ENCODE measurements at regions not wholly inside any gene's neighbourhood (a gene's known extent, or its start where the extent isn't known, plus 50 kb on each side); places are given as distances from the start of the nearest gene placed in this dataset.

GRCh38 chr3:27056326-27056725 is 312.9 kb downstream of the NEK10 start:
- TF ChIP-seq POLR2A (IDR thresholded peaks at IDR 0.05), result no peak
- TF ChIP-seq CTCF (IDR thresholded peaks at IDR 0.05), result no peak
- TF ChIP-seq POLR2AphosphoS5 (IDR thresholded peaks at IDR 0.05), result no peak
- TF ChIP-seq EP300 (IDR thresholded peaks at IDR 0.05), result no peak
